ENCODE measurements at regions not wholly inside any gene's neighbourhood (a gene's known extent, or its start where the extent isn't known, plus 50 kb on each side); places are given as distances from the start of the nearest gene placed in this dataset.
A peak's percentile ranks its signal among the peaks of the same experiment; 100 is the strongest.

GRCh38 chr14:61187196-61187905 is 93.8 kb downstream of the TMEM30B start:
- POLR2A ChIA-PET: interaction anchor here (0.6 kb wide), 1 partner anchor 9 kb away, joined by 3 read pairs; no protein-coding TSS in a partner anchor
- CTCF ChIA-PET: no interaction called here
- Mint-ChIP-seq H3K4me1 (peaks cover 35% of the 10 kb centered on the region), H3K9me3 (no peaks in the 10 kb centered on the region), H3K4me3 (no peak overlapping the region), H3K27me3 (peaks cover 31% of the 10 kb centered on the region), H3K27ac (no peak overlapping the region), H3K36me3 (ENCODE audit: low read depth) (no peaks in the 10 kb centered on the region)
- DNase-seq: no peak

- Mint-ChIP-seq H3K27me3 (peaks cover 28% of the 10 kb centered on the region), H3K9me3 (no peaks in the 10 kb centered on the region), H3K4me1 (peaks cover 35% of the 10 kb centered on the region), H3K36me3 (ENCODE audit: low read depth) (no peaks in the 10 kb centered on the region), H3K4me3 (no peak overlapping the region), H3K27ac (no peak overlapping the region)
- no peak for DNase-seq
- ChIA-PET POLR2A (interaction anchor here (0.6 kb wide), 1 partner anchor 8 kb away, joined by 3 read pairs; no protein-coding TSS in a partner anchor), CTCF (no interaction called here)
Observed at GRCh38 chr14:61186341-61187195, 94.6 kb downstream of the TMEM30B start.

GRCh38 chr14:61185534-61185933 is 95.6 kb downstream of the TMEM30B start:
- ChIA-PET CTCF (no interaction called here), POLR2A (no interaction called here)
- H3K27me3 Mint-ChIP-seq: peaks cover 25% of the 10 kb centered on the region

GRCh38 chr14:61184112-61184511 is 97.0 kb downstream of the TMEM30B start:
- Mint-ChIP-seq H3K4me3 (no peak overlapping the region), H3K9me3 (no peaks in the 10 kb centered on the region), H3K36me3 (ENCODE audit: low read depth) (no peaks in the 10 kb centered on the region), H3K27ac (no peak overlapping the region), H3K27me3 (peaks cover 12% of the 10 kb centered on the region), H3K4me1 (peaks cover 29% of the 10 kb centered on the region)
- no peak for DNase-seq
- POLR2A ChIA-PET: no interaction called here
- CTCF ChIA-PET: no interaction called here

More at GRCh38 chr14:61185534-61185933, 95.6 kb downstream of the TMEM30B start:
- no peak for DNase-seq
- H3K36me3 Mint-ChIP-seq (ENCODE audit: low read depth): no peaks in the 10 kb centered on the region
- H3K27ac Mint-ChIP-seq: no peak overlapping the region
- H3K4me3 Mint-ChIP-seq: no peak overlapping the region
- peaks cover 35% of the 10 kb centered on the region for H3K4me1 Mint-ChIP-seq
- H3K9me3 Mint-ChIP-seq: no peaks in the 10 kb centered on the region

GRCh38 chr14:61183196-61183885 is 97.8 kb downstream of the TMEM30B start:
- peaks cover 35% of the 10 kb centered on the region for H3K4me1 Mint-ChIP-seq
- POLR2A ChIA-PET: no interaction called here
- H3K36me3 Mint-ChIP-seq (ENCODE audit: low read depth): no peaks in the 10 kb centered on the region
- peaks cover 12% of the 10 kb centered on the region for H3K27me3 Mint-ChIP-seq
- H3K9me3 Mint-ChIP-seq: no peaks in the 10 kb centered on the region
- DNase-seq: no peak
- H3K4me3 Mint-ChIP-seq: no peak overlapping the region
- CTCF ChIA-PET: no interaction called here
- H3K27ac Mint-ChIP-seq: no peak overlapping the region

GRCh38 chr14:61179796-61180398 is 101.2 kb downstream of the TMEM30B start:
- Mint-ChIP-seq H3K9me3 (no peaks in the 10 kb centered on the region), H3K27ac (no peak overlapping the region), H3K27me3 (no peaks in the 10 kb centered on the region), H3K36me3 (ENCODE audit: low read depth) (no peaks in the 10 kb centered on the region), H3K4me3 (no peak overlapping the region), H3K4me1 (peaks cover 57% of the 10 kb centered on the region)
- POLR2A ChIA-PET: no interaction called here
- no peak for DNase-seq
- CTCF ChIA-PET: no interaction called here

- ChIA-PET CTCF (no interaction called here), POLR2A (interaction anchor here (1.2 kb wide), 1 partner anchor 8 kb away, joined by 3 read pairs; no protein-coding TSS in a partner anchor)
- H3K9me3 Mint-ChIP-seq: peaks cover under 1% of the 10 kb centered on the region
- peaks cover 56% of the 10 kb centered on the region for H3K4me1 Mint-ChIP-seq
- no peak overlapping the region for H3K4me3 Mint-ChIP-seq
- H3K27ac Mint-ChIP-seq: peak overlapping the region; percentile 87
- no peaks in the 10 kb centered on the region for H3K36me3 Mint-ChIP-seq (ENCODE audit: low read depth)
- DNase-seq: no peak
- no peaks in the 10 kb centered on the region for H3K27me3 Mint-ChIP-seq
Observed at GRCh38 chr14:61179061-61179690, 102.0 kb downstream of the TMEM30B start.

GRCh38 chr14:61178226-61179060 is 102.7 kb downstream of the TMEM30B start:
- Mint-ChIP-seq H3K4me1 (peaks cover 51% of the 10 kb centered on the region), H3K27ac (peak overlapping the region; percentile 87), H3K4me3 (peak overlapping the region; percentile 74), H3K36me3 (ENCODE audit: low read depth) (no peaks in the 10 kb centered on the region), H3K9me3 (peaks cover 2% of the 10 kb centered on the region), H3K27me3 (no peaks in the 10 kb centered on the region)
- peak; percentile 44 for DNase-seq
- ChIA-PET POLR2A (interaction anchor here (1.0 to 1.2 kb wide), 2 partner anchors 8 to 10 kb away, joined by 3 to 4 read pairs; no protein-coding TSS in a partner anchor), CTCF (interaction anchor here (0.6 to 0.7 kb wide), 3 partner anchors 72 to 856 kb away, joined by 3 to 4 read pairs (median 3); no protein-coding TSS in a partner anchor)

GRCh38 chr14:61177279-61178225 is 103.6 kb downstream of the TMEM30B start:
- ChIA-PET CTCF (interaction anchor here (0.6 to 1.3 kb wide), 5 partner anchors 10 to 856 kb away, joined by 3 to 4 read pairs (median 3); no protein-coding TSS in a partner anchor), POLR2A (interaction anchor here (1.0 to 1.2 kb wide), 2 partner anchors 9 kb away, joined by 3 to 4 read pairs; no protein-coding TSS in a partner anchor)
- peak overlapping the region; percentile 87 for H3K27ac Mint-ChIP-seq
- peaks cover 44% of the 10 kb centered on the region for H3K4me1 Mint-ChIP-seq
- H3K4me3 Mint-ChIP-seq: peak overlapping the region; percentile 74
- peaks cover 6% of the 10 kb centered on the region for H3K9me3 Mint-ChIP-seq
- no peak for DNase-seq
- H3K36me3 Mint-ChIP-seq (ENCODE audit: low read depth): peaks cover 2% of the 10 kb centered on the region
- H3K27me3 Mint-ChIP-seq: no peaks in the 10 kb centered on the region

GRCh38 chr14:61176686-61177085 is 104.5 kb downstream of the TMEM30B start:
- H3K27me3 Mint-ChIP-seq: no peaks in the 10 kb centered on the region
- CTCF ChIA-PET: interaction anchor here (1.2 to 1.3 kb wide), 2 partner anchors 9 to 134 kb away, joined by 3 read pairs; no protein-coding TSS in a partner anchor
- no peak for DNase-seq
- POLR2A ChIA-PET: no interaction called here
- H3K9me3 Mint-ChIP-seq: peaks cover 8% of the 10 kb centered on the region
- no peak overlapping the region for H3K4me3 Mint-ChIP-seq
- peaks cover 43% of the 10 kb centered on the region for H3K4me1 Mint-ChIP-seq
- no peak overlapping the region for H3K27ac Mint-ChIP-seq
- H3K36me3 Mint-ChIP-seq (ENCODE audit: low read depth): peaks cover 2% of the 10 kb centered on the region

- Mint-ChIP-seq H3K27ac (peak overlapping the region; percentile 12), H3K4me1 (peaks cover 43% of the 10 kb centered on the region), H3K4me3 (no peak overlapping the region), H3K36me3 (ENCODE audit: low read depth) (peaks cover 4% of the 10 kb centered on the region), H3K27me3 (peaks cover 3% of the 10 kb centered on the region), H3K9me3 (peaks cover 10% of the 10 kb centered on the region)
- CTCF ChIA-PET: interaction anchor here (0.9 kb wide), 1 partner anchor 441 kb away, joined by 3 read pairs; no protein-coding TSS in a partner anchor
- no peak for DNase-seq
- POLR2A ChIA-PET: no interaction called here
Observed at GRCh38 chr14:61174987-61175386, 106.2 kb downstream of the TMEM30B start.

All from activated CD4-positive, alpha-beta memory T cell treated with anti-CD3 and anti-CD28 coated beads, Interleukin-2, amount 10 ng/mL, durations not matched to agents 7 days and 5 days (primary cell).